ENCODE measurements at regions not wholly inside any gene's neighbourhood (a gene's known extent, or its start where the extent isn't known, plus 50 kb on each side); places are given as distances from the start of the nearest gene placed in this dataset.
"Not testable (repeated sequence)": the region's sequence is repeated elsewhere in the genome, so short reads cannot be mapped to it uniquely, and the experiment has no call there.

GRCh38 chr9:3773362-3774060, 247.7 kb upstream of the RFX3 start:
- DNase-seq: no peak

- no peak for DNase-seq
Observed at GRCh38 chr9:3769646-3770045, 243.8 kb upstream of the RFX3 start.

GRCh38 chr9:3768712-3769457, 243.1 kb upstream of the RFX3 start:
- DNase-seq: no peak

- DNase-seq: no peak
Observed at GRCh38 chr9:3768286-3768685, 242.5 kb upstream of the RFX3 start.

- no peak for DNase-seq
Observed at GRCh38 chr9:3762076-3762475, 236.3 kb upstream of the RFX3 start.

GRCh38 chr9:3760031-3760430, 234.2 kb upstream of the RFX3 start:
- DNase-seq: no peak

GRCh38 chr9:3758816-3759576, 233.2 kb upstream of the RFX3 start:
- DNase-seq: no peak

GRCh38 chr9:3756071-3756470, 230.3 kb upstream of the RFX3 start:
- DNase-seq: no peak

GRCh38 chr9:3751125-3751758, 225.4 kb upstream of the RFX3 start:
- DNase-seq: no peak

- DNase-seq: no peak
Observed at GRCh38 chr9:3750321-3750720, 224.5 kb upstream of the RFX3 start.

- DNase-seq: no peak
Observed at GRCh38 chr9:3746296-3747275, 220.8 kb upstream of the RFX3 start.

GRCh38 chr9:3743901-3744413, 218.2 kb upstream of the RFX3 start:
- DNase-seq: no peak

- no peak for DNase-seq
Observed at GRCh38 chr9:3742586-3742985, 216.8 kb upstream of the RFX3 start.

- no peak for DNase-seq
Observed at GRCh38 chr9:3741729-3742128, 215.9 kb upstream of the RFX3 start.

- no peak for DNase-seq
Observed at GRCh38 chr9:3740690-3741419, 215.1 kb upstream of the RFX3 start.

- DNase-seq: no peak
Observed at GRCh38 chr9:3736161-3736560, 210.4 kb upstream of the RFX3 start.

GRCh38 chr9:3735251-3735650, 209.4 kb upstream of the RFX3 start:
- no peak for DNase-seq

GRCh38 chr9:3733527-3734262, 207.9 kb upstream of the RFX3 start:
- not testable (repeated sequence) for DNase-seq

GRCh38 chr9:3733039-3733408, 207.2 kb upstream of the RFX3 start:
- no peak for DNase-seq
